SK-N-SH treated with all-trans-retinoic acid at 6 μM for 48 hours (cell line): ENCODE measurements at regions not wholly inside any gene's neighbourhood (a gene's known extent, or its start where the extent isn't known, plus 50 kb on each side); places are given as distances from the start of the nearest gene placed in this dataset.

Experiments used
- ATAC-seq: fragments of 200-7000 bp; cut with Tn5 transposase; 3 replicates; pipeline ENCODE4 v1.9.1; 2020; ENCODE audit warnings: mild to moderate bottlenecking, moderate library complexity
- ARNTL ChIP-seq: fragments of 450-650 bp; formaldehyde crosslinking; IDR thresholded peaks from 2 replicates; pipeline ENCODE4 v1.5.0; 2020; ENCODE audit warnings: low read depth, mild to moderate bottlenecking, moderate library complexity, borderline replicate concordance
- BACH2 ChIP-seq: fragments of 250-450 bp; sonication (Bioruptor Pico); IDR thresholded peaks from 2 replicates; pipeline ENCODE4 v1.9.0; 2021; ENCODE audit warnings: mild to moderate bottlenecking, borderline replicate concordance
- CREB5 ChIP-seq: fragments of 250-450 bp; sonication (Bioruptor Pico); IDR thresholded peaks from 2 replicates; pipeline ENCODE4 v1.5.1; 2020; ENCODE audit warnings: low read depth, mild to moderate bottlenecking, moderate library complexity
- CSDC2 ChIP-seq: fragments of 250-450 bp; sonication (Bioruptor Pico); IDR thresholded peaks from 2 replicates; pipeline ENCODE4 v1.5.0; 2020; ENCODE audit warnings: mild to moderate bottlenecking, moderate library complexity
- CSRNP3 ChIP-seq: fragments of 250-450 bp; sonication (Bioruptor Pico); IDR thresholded peaks from 2 replicates; pipeline ENCODE4 v1.5.1; 2021; ENCODE audit warnings: mild to moderate bottlenecking, moderate library complexity
- ESRRG ChIP-seq: fragments of 250-450 bp; sonication (Bioruptor Pico); IDR thresholded peaks from 2 replicates; pipeline ENCODE4 v1.6.1; 2021; ENCODE audit warnings: mild to moderate bottlenecking
- ISL1 ChIP-seq: fragments of 250-450 bp; sonication (Bioruptor Pico); IDR thresholded peaks from 2 replicates; pipeline ENCODE4 v2.1.2; 2022; ENCODE audit warnings: mild to moderate bottlenecking, moderate library complexity
- OSR1 ChIP-seq: fragments of 250-450 bp; sonication (Bioruptor Pico); IDR thresholded peaks from 2 replicates; pipeline ENCODE4 v1.8.0; 2022; ENCODE audit warnings: moderate library complexity, mild to moderate bottlenecking, inconsistent platforms
- PATZ1 ChIP-seq: fragments of 250-450 bp; sonication (Bioruptor Pico); IDR thresholded peaks from 2 replicates; pipeline ENCODE4 v1.8.0; 2020; ENCODE audit warnings: mild to moderate bottlenecking, moderate library complexity, borderline replicate concordance
- POU6F1 ChIP-seq: fragments of 250-450 bp; sonication (Bioruptor Pico); IDR thresholded peaks from 2 replicates; pipeline ENCODE4 v1.8.0; 2021; ENCODE audit warnings: low read depth, mild to moderate bottlenecking, moderate library complexity, borderline replicate concordance
- PPARA ChIP-seq: fragments of 250-450 bp; sonication (Bioruptor Pico); IDR thresholded peaks from 2 replicates; pipeline ENCODE4 v1.5.0; 2020; ENCODE audit warnings: mild to moderate bottlenecking, borderline replicate concordance
- RARB ChIP-seq: fragments of 250-450 bp; sonication (Bioruptor Pico); IDR thresholded peaks from 2 replicates; pipeline ENCODE4 v1.8.0; 2021; ENCODE audit warnings: mild to moderate bottlenecking, moderate library complexity
- SNAI2 ChIP-seq: fragments of 250-450 bp; sonication (Bioruptor Pico); IDR thresholded peaks from 2 replicates; pipeline ENCODE4 v1.5.0; 2020; ENCODE audit warnings: mild to moderate bottlenecking, moderate library complexity
- TCF4 ChIP-seq: fragments of 250-450 bp; sonication (Bioruptor Pico); IDR thresholded peaks from 2 replicates; pipeline ENCODE4 v1.8.0; 2021; ENCODE audit warnings: mild to moderate bottlenecking, moderate library complexity, borderline replicate concordance
- TOX ChIP-seq: fragments of 250-450 bp; sonication (Bioruptor Pico); IDR thresholded peaks from 2 replicates; pipeline ENCODE4 v1.8.0; 2021; ENCODE audit warnings: mild to moderate bottlenecking, moderate library complexity, borderline replicate concordance
- ZC3H10 ChIP-seq: fragments of 250-450 bp; sonication (Bioruptor Pico); IDR thresholded peaks from 2 replicates; pipeline ENCODE4 v1.5.1; 2021; ENCODE audit warnings: mild to moderate bottlenecking, moderate library complexity
- ZFP3 ChIP-seq: fragments of 250-450 bp; sonication (Bioruptor Pico); IDR thresholded peaks from 2 replicates; pipeline ENCODE4 v1.5.0; 2020; ENCODE audit warnings: mild to moderate bottlenecking, moderate library complexity
- ZFP30 ChIP-seq: fragments of 450-650 bp; formaldehyde crosslinking; IDR thresholded peaks from 2 replicates; pipeline ENCODE4 v1.5.0; 2022; ENCODE audit warnings: mild to moderate bottlenecking, moderate library complexity
- ZNF565 ChIP-seq: fragments of 450-650 bp; formaldehyde crosslinking; conservative IDR thresholded peaks from 2 replicates; pipeline ENCODE4 v1.5.0; 2020; ENCODE audit warnings: low read depth, mild to moderate bottlenecking, moderate library complexity
- ZNF70 ChIP-seq: fragments of 450-650 bp; formaldehyde crosslinking; IDR thresholded peaks from 2 replicates; pipeline ENCODE4 v1.5.0; 2020; ENCODE audit warnings: mild to moderate bottlenecking, moderate library complexity
- ZNF8 ChIP-seq: fragments of 450-650 bp; formaldehyde crosslinking; IDR thresholded peaks from 2 replicates; pipeline ENCODE4 v1.5.0; 2020; ENCODE audit warnings: mild to moderate bottlenecking, moderate library complexity

GRCh38 chr3:145118303-145118702 is 1042.7 kb downstream of the PLOD2 start (continued):
- TF ChIP-seq CSRNP3 (CRISPR knock-in tag), result no peak

GRCh38 chr3:145124900-145125678 is 1035.9 kb downstream of the PLOD2 start:
- TF ChIP-seq ZNF565 (no peak), ZFP30 (no peak), TCF4 (no peak), ZC3H10 (no peak), TOX (no peak), PATZ1 (CRISPR knock-in tag) (no peak)
- ATAC-seq, result no peak

GRCh38 chr3:145133281-145133680 is 1027.7 kb downstream of the PLOD2 start:
- no peak for TF ChIP-seq ZFP30
- TF ChIP-seq ISL1 (CRISPR knock-in tag), result no peak
- no peak for TF ChIP-seq SNAI2
- TF ChIP-seq ZNF565, result no peak
- TF ChIP-seq ARNTL (CRISPR knock-in tag), result no peak
- no peak for TF ChIP-seq TOX
- TF ChIP-seq BACH2 (CRISPR knock-in tag), result no peak
- no peak for TF ChIP-seq PPARA (CRISPR knock-in tag)
- TF ChIP-seq ZNF70, result no peak
- no peak for TF ChIP-seq CSRNP3 (CRISPR knock-in tag)
- no peak for TF ChIP-seq ZC3H10
- TF ChIP-seq RARB (CRISPR knock-in tag), result no peak
- TF ChIP-seq, all 23 proteins: peak for 0

GRCh38 chr3:145134738-145135137 is 1026.2 kb downstream of the PLOD2 start:
- no peak for ATAC-seq
- TF ChIP-seq ZNF8 (CRISPR knock-in tag) (no peak), CSRNP3 (CRISPR knock-in tag) (no peak), TCF4 (no peak), ZNF565 (no peak), CREB5 (no peak), ESRRG (CRISPR knock-in tag) (no peak), BACH2 (CRISPR knock-in tag) (no peak), PATZ1 (CRISPR knock-in tag) (no peak), PPARA (CRISPR knock-in tag) (no peak), OSR1 (CRISPR knock-in tag) (no peak), ZFP3 (CRISPR knock-in tag) (no peak), POU6F1 (CRISPR knock-in tag) (no peak), CSDC2 (CRISPR knock-in tag) (no peak), RARB (CRISPR knock-in tag) (no peak), ZFP30 (no peak), SNAI2 (no peak), ARNTL (CRISPR knock-in tag) (no peak), ZC3H10 (no peak), ISL1 (CRISPR knock-in tag) (no peak)
- TF ChIP-seq, all 23 proteins: peak for 0

More at GRCh38 chr3:145133281-145133680, 1027.7 kb downstream of the PLOD2 start:
- ATAC-seq, result no peak
